SK-N-SH treated with all-trans-retinoic acid at 6 μM for 48 hours (cell line): ENCODE measurements at regions not wholly inside any gene's neighbourhood (a gene's known extent, or its start where the extent isn't known, plus 50 kb on each side); places are given as distances from the start of the nearest gene placed in this dataset.
A peak's percentile ranks its signal among the peaks of the same experiment; 100 is the strongest.

Source experiments
- ATAC-seq: fragments of 200-7000 bp; cut with Tn5 transposase; 3 replicates; pipeline ENCODE4 v1.9.1; 2020; ENCODE audit warnings: mild to moderate bottlenecking, moderate library complexity
- ARNTL ChIP-seq: fragments of 450-650 bp; formaldehyde crosslinking; IDR thresholded peaks from 2 replicates; pipeline ENCODE4 v1.5.0; 2020; ENCODE audit warnings: low read depth, mild to moderate bottlenecking, moderate library complexity, borderline replicate concordance
- CREB5 ChIP-seq: fragments of 250-450 bp; sonication (Bioruptor Pico); IDR thresholded peaks from 2 replicates; pipeline ENCODE4 v1.5.1; 2020; ENCODE audit warnings: low read depth, mild to moderate bottlenecking, moderate library complexity
- CSDC2 ChIP-seq: fragments of 250-450 bp; sonication (Bioruptor Pico); IDR thresholded peaks from 2 replicates; pipeline ENCODE4 v1.5.0; 2020; ENCODE audit warnings: mild to moderate bottlenecking, moderate library complexity
- CSRNP3 ChIP-seq: fragments of 250-450 bp; sonication (Bioruptor Pico); IDR thresholded peaks from 2 replicates; pipeline ENCODE4 v1.5.1; 2021; ENCODE audit warnings: mild to moderate bottlenecking, moderate library complexity
- ESRRG ChIP-seq: fragments of 250-450 bp; sonication (Bioruptor Pico); IDR thresholded peaks from 2 replicates; pipeline ENCODE4 v1.6.1; 2021; ENCODE audit warnings: mild to moderate bottlenecking
- GLIS3 ChIP-seq: fragments of 250-450 bp; sonication (Bioruptor Pico); IDR thresholded peaks from 2 replicates; pipeline ENCODE4 v1.5.0; 2020; ENCODE audit warnings: mild to moderate bottlenecking, moderate library complexity
- ISL1 ChIP-seq: fragments of 250-450 bp; sonication (Bioruptor Pico); IDR thresholded peaks from 2 replicates; pipeline ENCODE4 v2.1.2; 2022; ENCODE audit warnings: mild to moderate bottlenecking, moderate library complexity
- OSR1 ChIP-seq: fragments of 250-450 bp; sonication (Bioruptor Pico); IDR thresholded peaks from 2 replicates; pipeline ENCODE4 v1.8.0; 2022; ENCODE audit warnings: moderate library complexity, mild to moderate bottlenecking, inconsistent platforms
- PATZ1 ChIP-seq: fragments of 250-450 bp; sonication (Bioruptor Pico); IDR thresholded peaks from 2 replicates; pipeline ENCODE4 v1.8.0; 2020; ENCODE audit warnings: mild to moderate bottlenecking, moderate library complexity, borderline replicate concordance
- PPARA ChIP-seq: fragments of 250-450 bp; sonication (Bioruptor Pico); IDR thresholded peaks from 2 replicates; pipeline ENCODE4 v1.5.0; 2020; ENCODE audit warnings: mild to moderate bottlenecking, borderline replicate concordance
- RARB ChIP-seq: fragments of 250-450 bp; sonication (Bioruptor Pico); IDR thresholded peaks from 2 replicates; pipeline ENCODE4 v1.8.0; 2021; ENCODE audit warnings: mild to moderate bottlenecking, moderate library complexity
- SNAI2 ChIP-seq: fragments of 250-450 bp; sonication (Bioruptor Pico); IDR thresholded peaks from 2 replicates; pipeline ENCODE4 v1.5.0; 2020; ENCODE audit warnings: mild to moderate bottlenecking, moderate library complexity
- TCF4 ChIP-seq: fragments of 250-450 bp; sonication (Bioruptor Pico); IDR thresholded peaks from 2 replicates; pipeline ENCODE4 v1.8.0; 2021; ENCODE audit warnings: mild to moderate bottlenecking, moderate library complexity, borderline replicate concordance
- TOX ChIP-seq: fragments of 250-450 bp; sonication (Bioruptor Pico); IDR thresholded peaks from 2 replicates; pipeline ENCODE4 v1.8.0; 2021; ENCODE audit warnings: mild to moderate bottlenecking, moderate library complexity, borderline replicate concordance
- ZC3H10 ChIP-seq: fragments of 250-450 bp; sonication (Bioruptor Pico); IDR thresholded peaks from 2 replicates; pipeline ENCODE4 v1.5.1; 2021; ENCODE audit warnings: mild to moderate bottlenecking, moderate library complexity
- ZFP3 ChIP-seq: fragments of 250-450 bp; sonication (Bioruptor Pico); IDR thresholded peaks from 2 replicates; pipeline ENCODE4 v1.5.0; 2020; ENCODE audit warnings: mild to moderate bottlenecking, moderate library complexity
- ZFP30 ChIP-seq: fragments of 450-650 bp; formaldehyde crosslinking; IDR thresholded peaks from 2 replicates; pipeline ENCODE4 v1.5.0; 2022; ENCODE audit warnings: mild to moderate bottlenecking, moderate library complexity
- ZNF565 ChIP-seq: fragments of 450-650 bp; formaldehyde crosslinking; conservative IDR thresholded peaks from 2 replicates; pipeline ENCODE4 v1.5.0; 2020; ENCODE audit warnings: low read depth, mild to moderate bottlenecking, moderate library complexity
- ZNF70 ChIP-seq: fragments of 450-650 bp; formaldehyde crosslinking; IDR thresholded peaks from 2 replicates; pipeline ENCODE4 v1.5.0; 2020; ENCODE audit warnings: mild to moderate bottlenecking, moderate library complexity
- ZNF8 ChIP-seq: fragments of 450-650 bp; formaldehyde crosslinking; IDR thresholded peaks from 2 replicates; pipeline ENCODE4 v1.5.0; 2020; ENCODE audit warnings: mild to moderate bottlenecking, moderate library complexity
- TF ChIP-seq, protein P1 (sequence below): fragments of 250-450 bp; sonication (Bioruptor Pico); IDR thresholded peaks from 2 replicates; pipeline ENCODE4 v1.8.0; 2021; ENCODE audit warnings: low read depth, mild to moderate bottlenecking, moderate library complexity, borderline replicate concordance
- TF ChIP-seq, protein P2 (sequence below): fragments of 250-450 bp; sonication (Bioruptor Pico); IDR thresholded peaks from 2 replicates; pipeline ENCODE4 v1.5.0; 2020; ENCODE audit warnings: mild to moderate bottlenecking, moderate library complexity

DNA sequence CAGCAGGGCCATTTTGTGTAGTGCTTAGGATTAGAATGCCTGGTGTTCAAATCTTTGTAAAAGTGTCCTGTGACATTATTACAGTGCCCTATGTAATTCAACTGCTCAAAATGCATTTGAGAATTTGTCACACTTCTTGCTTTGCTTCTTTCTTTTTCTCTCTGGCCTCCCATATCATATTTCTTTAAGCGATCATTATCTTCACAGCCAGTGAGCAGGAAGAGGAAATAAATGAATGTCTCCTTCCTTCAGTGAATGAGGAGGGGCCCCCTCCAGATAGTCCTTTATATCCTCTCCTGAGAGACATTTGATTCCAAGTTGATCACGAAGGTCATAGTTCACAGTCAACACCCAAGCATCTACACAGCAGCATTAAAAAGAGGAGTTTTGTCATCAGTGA lies 425.1 kb upstream of the NPVF start:
- ATAC-seq, result no peak
- TF ChIP-seq GLIS3 (CRISPR knock-in tag) (no peak), ZNF8 (no peak)
- TF ChIP-seq, protein P1, sequence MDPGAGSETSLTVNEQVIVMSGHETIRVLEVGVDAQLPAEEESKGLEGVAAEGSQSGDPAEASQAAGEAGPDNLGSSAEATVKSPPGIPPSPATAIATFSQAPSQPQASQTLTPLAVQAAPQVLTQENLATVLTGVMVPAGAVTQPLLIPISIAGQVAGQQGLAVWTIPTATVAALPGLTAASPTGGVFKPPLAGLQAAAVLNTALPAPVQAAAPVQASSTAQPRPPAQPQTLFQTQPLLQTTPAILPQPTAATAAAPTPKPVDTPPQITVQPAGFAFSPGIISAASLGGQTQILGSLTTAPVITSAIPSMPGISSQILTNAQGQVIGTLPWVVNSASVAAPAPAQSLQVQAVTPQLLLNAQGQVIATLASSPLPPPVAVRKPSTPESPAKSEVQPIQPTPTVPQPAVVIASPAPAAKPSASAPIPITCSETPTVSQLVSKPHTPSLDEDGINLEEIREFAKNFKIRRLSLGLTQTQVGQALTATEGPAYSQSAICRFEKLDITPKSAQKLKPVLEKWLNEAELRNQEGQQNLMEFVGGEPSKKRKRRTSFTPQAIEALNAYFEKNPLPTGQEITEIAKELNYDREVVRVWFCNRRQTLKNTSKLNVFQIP (CRISPR knock-in tag), result no peak

GRCh38 chr7:25656071-25656470 lies 427.8 kb upstream of the NPVF start:
- ATAC-seq, result no peak; the same call in 2 of the 3 replicates
- no peak for TF ChIP-seq CSRNP3 (CRISPR knock-in tag)
- no peak for TF ChIP-seq PPARA (CRISPR knock-in tag)
- no peak for TF ChIP-seq TOX (CRISPR knock-in tag)
- no peak for TF ChIP-seq CSDC2
- TF ChIP-seq PATZ1 (CRISPR knock-in tag), result no peak
- TF ChIP-seq SNAI2 (CRISPR knock-in tag), result no peak
- TF ChIP-seq ZFP3 (CRISPR knock-in tag), result no peak
- TF ChIP-seq RARB (CRISPR knock-in tag), result no peak
- TF ChIP-seq ISL1, result no peak
- no peak for TF ChIP-seq GLIS3 (CRISPR knock-in tag)
- no peak for TF ChIP-seq OSR1
- no peak for TF ChIP-seq ZFP30
- TF ChIP-seq ESRRG (CRISPR knock-in tag), result no peak
- no peak for TF ChIP-seq ZNF565 (CRISPR knock-in tag)
- TF ChIP-seq, protein P1 (CRISPR knock-in tag), result no peak
- TF ChIP-seq ZNF8, result no peak
- TF ChIP-seq ZC3H10 (CRISPR knock-in tag), result no peak

- peak; percentile 44; the same call in 1 of the 3 replicates for ATAC-seq
- TF ChIP-seq ESRRG (CRISPR knock-in tag) (peak; percentile 85), CSDC2 (no peak), ZNF8 (peak; percentile 51), ZC3H10 (CRISPR knock-in tag) (no peak), TCF4 (peak; percentile 100), ARNTL (CRISPR knock-in tag) (0 out of 2 replicates have a peak, but pooled peaks have one; percentile 12), RARB (CRISPR knock-in tag) (no peak), PPARA (CRISPR knock-in tag) (peak; percentile 63; the same call in 1 of the 2 replicates), CSRNP3 (CRISPR knock-in tag) (peak; percentile 81), ZFP30 (no peak), ZFP3 (CRISPR knock-in tag) (0 out of 2 replicates have a peak, but pooled peaks have one; percentile 44), OSR1 (no peak), CREB5 (CRISPR knock-in tag) (peak; percentile 61; the same call in 1 of the 2 replicates), GLIS3 (CRISPR knock-in tag) (peak; percentile 88; the same call in 1 of the 2 replicates), ZNF565 (CRISPR knock-in tag) (no peak), ISL1 (peak; percentile 93), TOX (CRISPR knock-in tag) (no peak), ZNF70 (CRISPR knock-in tag) (no peak)
- TF ChIP-seq, protein P2, sequence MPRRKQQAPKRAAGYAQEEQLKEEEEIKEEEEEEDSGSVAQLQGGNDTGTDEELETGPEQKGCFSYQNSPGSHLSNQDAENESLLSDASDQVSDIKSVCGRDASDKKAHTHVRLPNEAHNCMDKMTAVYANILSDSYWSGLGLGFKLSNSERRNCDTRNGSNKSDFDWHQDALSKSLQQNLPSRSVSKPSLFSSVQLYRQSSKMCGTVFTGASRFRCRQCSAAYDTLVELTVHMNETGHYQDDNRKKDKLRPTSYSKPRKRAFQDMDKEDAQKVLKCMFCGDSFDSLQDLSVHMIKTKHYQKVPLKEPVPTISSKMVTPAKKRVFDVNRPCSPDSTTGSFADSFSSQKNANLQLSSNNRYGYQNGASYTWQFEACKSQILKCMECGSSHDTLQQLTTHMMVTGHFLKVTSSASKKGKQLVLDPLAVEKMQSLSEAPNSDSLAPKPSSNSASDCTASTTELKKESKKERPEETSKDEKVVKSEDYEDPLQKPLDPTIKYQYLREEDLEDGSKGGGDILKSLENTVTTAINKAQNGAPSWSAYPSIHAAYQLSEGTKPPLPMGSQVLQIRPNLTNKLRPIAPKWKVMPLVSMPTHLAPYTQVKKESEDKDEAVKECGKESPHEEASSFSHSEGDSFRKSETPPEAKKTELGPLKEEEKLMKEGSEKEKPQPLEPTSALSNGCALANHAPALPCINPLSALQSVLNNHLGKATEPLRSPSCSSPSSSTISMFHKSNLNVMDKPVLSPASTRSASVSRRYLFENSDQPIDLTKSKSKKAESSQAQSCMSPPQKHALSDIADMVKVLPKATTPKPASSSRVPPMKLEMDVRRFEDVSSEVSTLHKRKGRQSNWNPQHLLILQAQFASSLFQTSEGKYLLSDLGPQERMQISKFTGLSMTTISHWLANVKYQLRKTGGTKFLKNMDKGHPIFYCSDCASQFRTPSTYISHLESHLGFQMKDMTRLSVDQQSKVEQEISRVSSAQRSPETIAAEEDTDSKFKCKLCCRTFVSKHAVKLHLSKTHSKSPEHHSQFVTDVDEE (CRISPR knock-in tag), result peak; percentile 99
- TF ChIP-seq, protein P1 (CRISPR knock-in tag), result no peak
Measured at GRCh38 chr7:25656581-25657026, 428.3 kb upstream of the NPVF start.
